Gastroesophageal sphincter (tissue), 3 donors: ENCODE measurements at regions not wholly inside any gene's neighbourhood (a gene's known extent, or its start where the extent isn't known, plus 50 kb on each side); places are given as distances from the start of the nearest gene placed in this dataset.

Experiments
- EP300 ChIP-seq: sonication (generic); formaldehyde crosslinking; IDR thresholded peaks from one replicate; pipeline ENCODE4 v1.6.1; 2017; ENCODE audit warnings: antibody characterized with exemption, mild to moderate bottlenecking
- POLR2A ChIP-seq, 2 donors: fragments of 450-650 bp; IDR thresholded peaks; one replicate each; pipeline ENCODE4 v1.6.1; 2017; ENCODE audit warnings: antibody characterized with exemption in 2 of 2, mild to moderate bottlenecking in 2 of 2, moderate library complexity in 1 of 2
- TF ChIP-seq, protein P1 (sequence below), 4 experiments: fragments of 200-600 bp in 2 of 4; fragments of 450-650 bp in 2 of 4; sonication (generic) in 1 of 4; IDR thresholded peaks; one replicate each; pipeline ENCODE4 v1.5.1; 2017 to 2019; ENCODE audit warnings: antibody characterized with exemption in 4 of 4, mild to moderate bottlenecking in 2 of 4, moderate library complexity in 2 of 4

- TF ChIP-seq POLR2A (IDR thresholded peaks at IDR 0.05) (no peak), EP300 (no peak)
- TF ChIP-seq, protein P1, sequence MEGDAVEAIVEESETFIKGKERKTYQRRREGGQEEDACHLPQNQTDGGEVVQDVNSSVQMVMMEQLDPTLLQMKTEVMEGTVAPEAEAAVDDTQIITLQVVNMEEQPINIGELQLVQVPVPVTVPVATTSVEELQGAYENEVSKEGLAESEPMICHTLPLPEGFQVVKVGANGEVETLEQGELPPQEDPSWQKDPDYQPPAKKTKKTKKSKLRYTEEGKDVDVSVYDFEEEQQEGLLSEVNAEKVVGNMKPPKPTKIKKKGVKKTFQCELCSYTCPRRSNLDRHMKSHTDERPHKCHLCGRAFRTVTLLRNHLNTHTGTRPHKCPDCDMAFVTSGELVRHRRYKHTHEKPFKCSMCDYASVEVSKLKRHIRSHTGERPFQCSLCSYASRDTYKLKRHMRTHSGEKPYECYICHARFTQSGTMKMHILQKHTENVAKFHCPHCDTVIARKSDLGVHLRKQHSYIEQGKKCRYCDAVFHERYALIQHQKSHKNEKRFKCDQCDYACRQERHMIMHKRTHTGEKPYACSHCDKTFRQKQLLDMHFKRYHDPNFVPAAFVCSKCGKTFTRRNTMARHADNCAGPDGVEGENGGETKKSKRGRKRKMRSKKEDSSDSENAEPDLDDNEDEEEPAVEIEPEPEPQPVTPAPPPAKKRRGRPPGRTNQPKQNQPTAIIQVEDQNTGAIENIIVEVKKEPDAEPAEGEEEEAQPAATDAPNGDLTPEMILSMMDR (IDR thresholded peaks at IDR 0.05), result no peak
Measured at GRCh38 chr1:188652678-188653077, 1823.9 kb downstream of the PLA2G4A start.
